ENCODE measurements at regions not wholly inside any gene's neighbourhood (a gene's known extent, or its start where the extent isn't known, plus 50 kb on each side); places are given as distances from the start of the nearest gene placed in this dataset.

DNA sequence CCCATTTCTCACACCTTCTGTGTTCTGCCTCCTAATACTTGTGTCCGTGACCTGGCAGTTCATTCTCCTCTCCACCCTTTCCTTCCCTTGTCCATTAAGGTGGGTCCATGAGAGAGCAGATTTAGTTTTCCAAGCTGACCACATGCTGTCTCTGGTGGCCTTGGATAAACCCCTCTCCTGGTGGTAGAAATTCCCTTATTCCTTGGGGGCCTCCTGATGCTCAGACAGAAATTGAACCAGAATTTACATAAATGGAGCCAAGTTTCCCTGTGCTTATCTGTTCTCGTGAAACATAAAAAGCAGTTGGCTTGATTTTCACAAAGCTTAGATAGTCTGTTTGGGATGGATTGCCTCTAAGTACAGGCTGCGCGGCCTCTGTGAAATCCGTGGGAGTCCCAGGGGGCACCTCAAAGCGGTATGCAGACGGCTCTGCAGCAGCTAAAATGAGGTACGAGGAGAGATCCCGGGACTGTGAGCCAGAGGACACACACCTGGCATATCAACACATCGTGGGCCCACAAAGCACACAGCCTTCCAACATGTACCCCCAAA is 101.0 kb upstream of the NMNAT3 start:
- DNase-seq (ENCODE audit: low read depth in 3 of 3), result no peak

- DNase-seq (ENCODE audit: low read depth in 3 of 3), result no peak
Observed at GRCh38 chr3:139774560-139775302, 97.0 kb upstream of the NMNAT3 start.

DNA sequence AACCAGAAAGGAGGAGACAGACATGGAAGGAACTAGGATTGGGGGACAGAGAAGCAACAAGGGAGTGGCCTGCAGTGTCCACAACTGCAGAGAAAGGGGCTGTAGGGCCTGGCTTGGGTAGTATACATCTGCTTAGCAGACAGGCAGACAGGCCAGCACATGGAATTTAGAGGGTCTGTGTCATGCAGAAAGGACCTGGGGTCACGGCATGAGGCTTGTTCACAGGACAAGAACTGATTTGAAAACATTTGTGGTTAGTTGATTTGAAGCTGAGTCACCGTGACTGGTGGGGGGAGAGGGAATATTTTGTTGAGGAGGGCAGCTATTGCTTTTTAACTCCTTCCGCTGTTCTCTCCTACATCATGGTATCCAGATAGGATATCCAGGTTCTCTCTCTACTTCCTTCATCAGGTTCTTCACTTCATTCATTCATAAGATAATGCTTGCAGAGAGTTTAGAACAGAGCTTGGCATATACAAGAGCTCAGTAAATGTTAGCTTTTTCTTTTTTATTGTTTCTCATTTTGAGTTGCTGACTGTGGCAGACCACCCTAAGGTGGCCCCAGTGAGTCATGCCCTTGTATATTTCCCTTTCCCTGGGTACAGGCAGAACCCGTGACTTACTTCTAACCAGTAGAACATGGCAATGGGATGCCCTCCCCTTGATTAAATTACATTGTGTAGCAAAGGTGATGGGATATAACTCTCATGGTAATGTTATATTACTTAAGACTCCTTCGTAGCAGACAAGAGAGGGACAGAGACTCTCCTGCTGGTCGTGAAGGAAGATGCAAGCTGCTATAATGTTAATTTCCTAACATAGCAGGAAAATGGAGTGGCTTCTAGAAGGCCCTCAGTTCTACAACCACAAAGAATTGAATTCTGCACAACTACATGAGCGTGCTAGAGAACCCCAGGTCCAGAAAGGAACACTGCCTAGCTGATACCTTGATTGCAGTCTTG is 95.0 kb upstream of the NMNAT3 start:
- DNase-seq (ENCODE audit: low read depth in 3 of 3), result no peak

GRCh38 chr3:139771331-139771730 is 93.6 kb upstream of the NMNAT3 start:
- no peak for DNase-seq (ENCODE audit: low read depth in 3 of 3)

GRCh38 chr3:139770577-139770976 is 92.8 kb upstream of the NMNAT3 start:
- no peak for DNase-seq (ENCODE audit: low read depth in 3 of 3)

- DNase-seq (ENCODE audit: low read depth in 3 of 3), result no peak
Observed at GRCh38 chr3:139769796-139770195, 92.0 kb upstream of the NMNAT3 start.

GRCh38 chr3:139764936-139765335 is 87.2 kb upstream of the NMNAT3 start:
- DNase-seq (ENCODE audit: low read depth in 3 of 3), result no peak

- no peak for DNase-seq (ENCODE audit: low read depth in 3 of 3)
Observed at GRCh38 chr3:139764069-139764905, 86.5 kb upstream of the NMNAT3 start.

- no peak for DNase-seq (ENCODE audit: low read depth in 3 of 3)
Observed at GRCh38 chr3:139762302-139762701, 84.5 kb upstream of the NMNAT3 start.

- no peak for DNase-seq (ENCODE audit: low read depth in 3 of 3)
Observed at GRCh38 chr3:139759470-139759869, 81.7 kb upstream of the NMNAT3 start.

DNA sequence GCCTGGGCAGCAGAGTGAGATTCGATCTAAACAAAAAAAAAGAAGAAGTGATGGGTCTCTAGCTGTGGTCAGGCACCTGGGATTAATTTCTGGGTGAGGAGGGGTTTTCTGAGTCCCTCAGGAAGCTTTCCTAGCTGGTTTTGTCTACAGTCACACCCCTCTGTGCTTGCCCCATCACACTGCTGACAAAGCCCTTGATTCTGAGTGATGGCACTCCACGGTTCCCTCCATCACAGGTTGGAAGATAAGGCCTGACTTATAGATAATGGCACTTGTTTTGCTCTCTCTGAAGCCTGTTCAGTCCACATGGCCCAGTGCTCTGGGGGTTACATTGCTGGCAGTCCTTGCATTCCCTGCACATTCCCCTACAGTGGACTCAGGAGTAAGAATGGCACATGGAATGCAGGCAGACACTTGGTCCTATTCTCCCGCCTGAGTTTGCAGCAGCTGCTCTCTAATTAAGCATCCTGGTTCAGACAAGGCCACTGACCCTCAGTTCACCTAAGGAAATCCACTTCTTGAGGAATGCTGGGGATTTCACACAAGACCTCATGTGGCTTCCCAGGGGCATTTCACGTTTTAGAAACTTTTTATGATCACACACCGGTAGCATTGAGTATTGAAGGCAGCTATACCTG is 81.0 kb upstream of the NMNAT3 start:
- no peak for DNase-seq (ENCODE audit: low read depth in 3 of 3)

GRCh38 chr3:139757448-139758030 is 79.8 kb upstream of the NMNAT3 start:
- no peak for DNase-seq (ENCODE audit: low read depth in 3 of 3)

GRCh38 chr3:139756529-139757103 is 78.8 kb upstream of the NMNAT3 start:
- no peak for DNase-seq (ENCODE audit: low read depth in 3 of 3)

GRCh38 chr3:139755551-139755950 is 77.8 kb upstream of the NMNAT3 start:
- DNase-seq (ENCODE audit: low read depth in 3 of 3), result no peak

- no peak for DNase-seq (ENCODE audit: low read depth in 3 of 3)
Observed at GRCh38 chr3:139751789-139752188, 74.0 kb upstream of the NMNAT3 start.

GRCh38 chr3:139746481-139746880 is 68.7 kb upstream of the NMNAT3 start:
- DNase-seq (ENCODE audit: low read depth in 3 of 3), result no peak

GRCh38 chr3:139745831-139746230 is 68.1 kb upstream of the NMNAT3 start:
- no peak for DNase-seq (ENCODE audit: low read depth in 3 of 3)

DNA sequence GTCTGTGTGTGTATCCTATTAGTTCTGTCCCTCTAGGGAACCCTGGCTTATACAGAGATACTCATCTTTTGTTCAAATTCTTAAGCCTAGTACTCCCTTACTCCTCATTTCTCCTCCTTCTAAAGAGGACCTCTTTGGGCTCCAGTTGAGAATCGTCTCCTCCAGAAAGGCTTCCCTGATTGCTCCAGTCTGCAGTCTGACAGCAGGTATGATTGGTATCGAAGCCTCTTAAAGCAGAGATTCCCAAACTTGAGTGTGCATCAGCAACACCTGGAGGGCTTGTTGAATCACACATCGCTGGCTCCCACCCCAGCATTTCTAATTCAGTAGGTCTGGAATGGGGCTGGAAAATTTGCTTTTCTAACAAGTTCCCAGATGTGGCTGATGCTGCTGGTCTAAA is 60.9 kb upstream of the NMNAT3 start:
- DNase-seq (ENCODE audit: low read depth in 3 of 3), result no peak

GRCh38 chr3:139737682-139738361 is 60.0 kb upstream of the NMNAT3 start:
- no peak for DNase-seq (ENCODE audit: low read depth in 3 of 3)

DNA sequence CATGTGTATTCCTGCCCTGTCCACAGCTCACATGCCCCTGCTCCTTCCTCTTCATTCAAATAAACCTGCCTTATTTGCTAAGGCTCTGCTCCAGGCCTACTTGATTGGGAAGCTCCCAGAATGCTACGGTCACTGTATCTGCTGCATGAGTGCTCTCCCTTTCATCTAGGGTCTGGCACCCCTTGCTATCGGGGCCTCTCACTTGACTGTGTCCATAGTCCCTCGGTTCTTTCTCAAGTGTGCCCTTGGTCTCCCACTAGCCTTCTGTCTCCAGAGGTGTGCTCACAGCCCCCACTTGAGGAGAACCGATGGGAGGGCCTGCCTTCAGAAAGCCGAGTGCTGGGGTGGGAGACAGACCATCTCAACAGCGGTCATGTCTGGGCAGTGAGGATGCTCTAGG is 57.4 kb upstream of the NMNAT3 start:
- DNase-seq (ENCODE audit: low read depth in 3 of 3), result no peak

All from stimulated activated CD4-positive, alpha-beta T cell treated with anti-CD3 and anti-CD28 coated beads, TNF-alpha, amount 100 ng/mL, for 48 hours (primary cell).